ENCODE measurements at regions not wholly inside any gene's neighbourhood (a gene's known extent, or its start where the extent isn't known, plus 50 kb on each side); places are given as distances from the start of the nearest gene placed in this dataset.
"Not testable (repeated sequence)": the region's sequence is repeated elsewhere in the genome, so short reads cannot be mapped to it uniquely, and the experiment has no call there.

DNA sequence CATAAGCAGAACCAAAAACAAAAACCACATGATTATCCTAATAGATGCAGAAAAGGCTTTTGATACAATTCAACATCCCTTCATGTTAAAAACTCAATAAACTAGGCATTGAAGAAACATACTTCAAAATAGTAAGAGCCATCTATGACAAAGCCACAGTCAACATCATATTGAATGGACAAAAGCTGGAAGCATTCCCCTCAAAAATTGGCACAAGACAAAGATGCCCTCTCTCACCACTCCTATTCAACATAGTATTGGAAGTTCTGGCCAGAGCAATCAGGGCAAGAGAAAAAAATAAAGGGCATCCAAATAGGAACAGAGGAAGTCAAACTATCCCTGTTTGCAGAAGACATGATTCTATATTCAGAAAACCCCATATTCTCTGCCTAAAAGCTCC is 108.7 kb upstream of the PRR23C start:
- TF ChIP-seq, protein P1, sequence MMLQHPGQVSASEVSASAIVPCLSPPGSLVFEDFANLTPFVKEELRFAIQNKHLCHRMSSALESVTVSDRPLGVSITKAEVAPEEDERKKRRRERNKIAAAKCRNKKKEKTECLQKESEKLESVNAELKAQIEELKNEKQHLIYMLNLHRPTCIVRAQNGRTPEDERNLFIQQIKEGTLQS (IDR thresholded peaks at IDR 0.05): not testable (repeated sequence)
- TF ChIP-seq, protein P1 (CRISPR knock-in tag; conservative IDR thresholded peaks at IDR 0.05): not testable (repeated sequence)
- TF ChIP-seq, protein P2, sequence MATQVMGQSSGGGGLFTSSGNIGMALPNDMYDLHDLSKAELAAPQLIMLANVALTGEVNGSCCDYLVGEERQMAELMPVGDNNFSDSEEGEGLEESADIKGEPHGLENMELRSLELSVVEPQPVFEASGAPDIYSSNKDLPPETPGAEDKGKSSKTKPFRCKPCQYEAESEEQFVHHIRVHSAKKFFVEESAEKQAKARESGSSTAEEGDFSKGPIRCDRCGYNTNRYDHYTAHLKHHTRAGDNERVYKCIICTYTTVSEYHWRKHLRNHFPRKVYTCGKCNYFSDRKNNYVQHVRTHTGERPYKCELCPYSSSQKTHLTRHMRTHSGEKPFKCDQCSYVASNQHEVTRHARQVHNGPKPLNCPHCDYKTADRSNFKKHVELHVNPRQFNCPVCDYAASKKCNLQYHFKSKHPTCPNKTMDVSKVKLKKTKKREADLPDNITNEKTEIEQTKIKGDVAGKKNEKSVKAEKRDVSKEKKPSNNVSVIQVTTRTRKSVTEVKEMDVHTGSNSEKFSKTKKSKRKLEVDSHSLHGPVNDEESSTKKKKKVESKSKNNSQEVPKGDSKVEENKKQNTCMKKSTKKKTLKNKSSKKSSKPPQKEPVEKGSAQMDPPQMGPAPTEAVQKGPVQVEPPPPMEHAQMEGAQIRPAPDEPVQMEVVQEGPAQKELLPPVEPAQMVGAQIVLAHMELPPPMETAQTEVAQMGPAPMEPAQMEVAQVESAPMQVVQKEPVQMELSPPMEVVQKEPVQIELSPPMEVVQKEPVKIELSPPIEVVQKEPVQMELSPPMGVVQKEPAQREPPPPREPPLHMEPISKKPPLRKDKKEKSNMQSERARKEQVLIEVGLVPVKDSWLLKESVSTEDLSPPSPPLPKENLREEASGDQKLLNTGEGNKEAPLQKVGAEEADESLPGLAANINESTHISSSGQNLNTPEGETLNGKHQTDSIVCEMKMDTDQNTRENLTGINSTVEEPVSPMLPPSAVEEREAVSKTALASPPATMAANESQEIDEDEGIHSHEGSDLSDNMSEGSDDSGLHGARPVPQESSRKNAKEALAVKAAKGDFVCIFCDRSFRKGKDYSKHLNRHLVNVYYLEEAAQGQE (IDR thresholded peaks at IDR 0.05; ENCODE audit: borderline replicate concordance): not testable (repeated sequence)
- TF ChIP-seq, protein P2 (CRISPR knock-in tag; IDR thresholded peaks at IDR 0.05; ENCODE audit: low read depth): not testable (repeated sequence)
- TF ChIP-seq, protein P3, sequence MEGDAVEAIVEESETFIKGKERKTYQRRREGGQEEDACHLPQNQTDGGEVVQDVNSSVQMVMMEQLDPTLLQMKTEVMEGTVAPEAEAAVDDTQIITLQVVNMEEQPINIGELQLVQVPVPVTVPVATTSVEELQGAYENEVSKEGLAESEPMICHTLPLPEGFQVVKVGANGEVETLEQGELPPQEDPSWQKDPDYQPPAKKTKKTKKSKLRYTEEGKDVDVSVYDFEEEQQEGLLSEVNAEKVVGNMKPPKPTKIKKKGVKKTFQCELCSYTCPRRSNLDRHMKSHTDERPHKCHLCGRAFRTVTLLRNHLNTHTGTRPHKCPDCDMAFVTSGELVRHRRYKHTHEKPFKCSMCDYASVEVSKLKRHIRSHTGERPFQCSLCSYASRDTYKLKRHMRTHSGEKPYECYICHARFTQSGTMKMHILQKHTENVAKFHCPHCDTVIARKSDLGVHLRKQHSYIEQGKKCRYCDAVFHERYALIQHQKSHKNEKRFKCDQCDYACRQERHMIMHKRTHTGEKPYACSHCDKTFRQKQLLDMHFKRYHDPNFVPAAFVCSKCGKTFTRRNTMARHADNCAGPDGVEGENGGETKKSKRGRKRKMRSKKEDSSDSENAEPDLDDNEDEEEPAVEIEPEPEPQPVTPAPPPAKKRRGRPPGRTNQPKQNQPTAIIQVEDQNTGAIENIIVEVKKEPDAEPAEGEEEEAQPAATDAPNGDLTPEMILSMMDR (IDR thresholded peaks at IDR 0.05 in 2 of 3, conservative IDR thresholded peaks at IDR 0.05 in 1 of 3; ENCODE audit: insufficient read depth in 2 of 3, low read depth in 1 of 3, low read length in 3 of 3): not testable (repeated sequence)
- not testable (repeated sequence) for TF ChIP-seq HDAC6 (IDR thresholded peaks at IDR 0.05; ENCODE audit: low read depth, low read length)
